ENCODE measurements at regions not wholly inside any gene's neighbourhood (a gene's known extent, or its start where the extent isn't known, plus 50 kb on each side); places are given as distances from the start of the nearest gene placed in this dataset.

- TF ChIP-seq, protein P1, sequence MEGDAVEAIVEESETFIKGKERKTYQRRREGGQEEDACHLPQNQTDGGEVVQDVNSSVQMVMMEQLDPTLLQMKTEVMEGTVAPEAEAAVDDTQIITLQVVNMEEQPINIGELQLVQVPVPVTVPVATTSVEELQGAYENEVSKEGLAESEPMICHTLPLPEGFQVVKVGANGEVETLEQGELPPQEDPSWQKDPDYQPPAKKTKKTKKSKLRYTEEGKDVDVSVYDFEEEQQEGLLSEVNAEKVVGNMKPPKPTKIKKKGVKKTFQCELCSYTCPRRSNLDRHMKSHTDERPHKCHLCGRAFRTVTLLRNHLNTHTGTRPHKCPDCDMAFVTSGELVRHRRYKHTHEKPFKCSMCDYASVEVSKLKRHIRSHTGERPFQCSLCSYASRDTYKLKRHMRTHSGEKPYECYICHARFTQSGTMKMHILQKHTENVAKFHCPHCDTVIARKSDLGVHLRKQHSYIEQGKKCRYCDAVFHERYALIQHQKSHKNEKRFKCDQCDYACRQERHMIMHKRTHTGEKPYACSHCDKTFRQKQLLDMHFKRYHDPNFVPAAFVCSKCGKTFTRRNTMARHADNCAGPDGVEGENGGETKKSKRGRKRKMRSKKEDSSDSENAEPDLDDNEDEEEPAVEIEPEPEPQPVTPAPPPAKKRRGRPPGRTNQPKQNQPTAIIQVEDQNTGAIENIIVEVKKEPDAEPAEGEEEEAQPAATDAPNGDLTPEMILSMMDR (IDR thresholded peaks at IDR 0.05), result no peak
- no peak for TF ChIP-seq EZH2 (IDR thresholded peaks at IDR 0.05; ENCODE audit: borderline replicate concordance, insufficient read depth, low read depth, low read length, poor library complexity, severe bottlenecking)
Measured at GRCh38 chr17:71273441-71273840, 847.4 kb upstream of the SOX9 start.

Data from B cell (primary cell).